ENCODE measurements at regions not wholly inside any gene's neighbourhood (a gene's known extent, or its start where the extent isn't known, plus 50 kb on each side); places are given as distances from the start of the nearest gene placed in this dataset.

GRCh38 chr1:57770236-57770635 is 346.4 kb upstream of the DAB1 start:
- TF ChIP-seq CTCF (IDR thresholded peaks at IDR 0.05) (no peak), POLR2A (IDR thresholded peaks at IDR 0.05) (no peak)

Measured in Peyer's patch (tissue), 4 donors.